Motor neuron (in vitro differentiated cells): ENCODE measurements at regions not wholly inside any gene's neighbourhood (a gene's known extent, or its start where the extent isn't known, plus 50 kb on each side); places are given as distances from the start of the nearest gene placed in this dataset.

Experiments
- ATAC-seq, 8 experiments: fragments of 200-7000 bp; cut with Tn5 transposase; replicated peaks in 6 of 8; 2 replicates each; pipeline ENCODE4 v1.8.0; 2021; ENCODE audit warnings: mild to moderate bottlenecking in 8 of 8, moderate library complexity in 8 of 8
- H3K27ac ChIP-seq, 2 donors: fragments of 250-450 bp; sonication (Bioruptor Pico); 2 replicates each; pipeline ENCODE4 v1.9.0; 2021; ENCODE audit warnings: antibody characterized with exemption in 2 of 2, mild to moderate bottlenecking in 2 of 2, moderate library complexity in 1 of 2
- H3K4me1 ChIP-seq, 2 donors: fragments of 250-450 bp; sonication (Bioruptor Pico); replicated peaks in 1 of 2; 2 replicates each; pipeline ENCODE4 v1.6.1; 2021; ENCODE audit warnings: antibody characterized with exemption in 2 of 2, mild to moderate bottlenecking in 2 of 2, moderate library complexity in 1 of 2
- H3K4me3 ChIP-seq, 5 donors: fragments of 250-450 bp; sonication (Bioruptor Pico); 2 replicates each; pipeline ENCODE4 v1.9.0; 2021; ENCODE audit warnings: antibody characterized with exemption in 5 of 5, mild to moderate bottlenecking in 5 of 5, moderate library complexity in 4 of 5
- WGBS, 10 experiments: fragments of 450-650 bp; shearing (Covaris generic); methylation state at CpG; one replicate each; pipeline ENCODE4 v1.0.0; 2022; 5-methylcytosine and 5-hydroxymethylcytosine counted together
- in situ Hi-C, 9 experiments: fragments of 400-800 bp; cut with MboI; loops; one replicate each; pipeline ENCODE4 v1.15.0; 2021; ENCODE audit warnings: low sequenced_read_pairs in 9 of 9, low pct_unique_long_range_greater_than_20kb in 2 of 9; ENCODE audit not compliant: unreplicated experiment in 9 of 9

- Histone ChIP-seq H3K27ac (no peak overlapping the region), H3K4me1 (peaks cover 20 to 26% of the 10 kb centered on the region in 2 donors), H3K4me3 (no peak overlapping the region)
- in situ Hi-C loops, result no loop called here
- WGBS, 10 experiments, result 40 to 83% (median 45%) methylated on average over 1 to 2 of the region's 5 CpGs; no CpG with 5 or more reads in 7 of the 10 experiments
- ATAC-seq, result no peak
These were observed 77.0 kb downstream of the C5orf15 start for GRCh38 chr5:133891390-133891789.

GRCh38 chr5:133890776-133891280 lies 77.6 kb downstream of the C5orf15 start:
- H3K4me1 ChIP-seq, result peaks cover 20 to 29% of the 10 kb centered on the region in 2 donors
- in situ Hi-C loops, result no loop called here
- H3K27ac ChIP-seq, result no peak overlapping the region
- no peak overlapping the region for H3K4me3 ChIP-seq
- ATAC-seq, result no peak
- WGBS, 10 experiments, result 40 to 100% (median 80%) methylated on average over 1 of the region's 1 CpG; no CpG with 5 or more reads in 3 of the 10 experiments

GRCh38 chr5:133890314-133890713 lies 78.1 kb downstream of the C5orf15 start:
- 25 to 100% (median 75%) methylated on average over 1 to 2 of the region's 2 CpGs; no CpG with 5 or more reads in 3 of the 10 experiments for WGBS, 10 experiments
- peak in 1 of 8 experiments; percentile 31 for ATAC-seq

DNA sequence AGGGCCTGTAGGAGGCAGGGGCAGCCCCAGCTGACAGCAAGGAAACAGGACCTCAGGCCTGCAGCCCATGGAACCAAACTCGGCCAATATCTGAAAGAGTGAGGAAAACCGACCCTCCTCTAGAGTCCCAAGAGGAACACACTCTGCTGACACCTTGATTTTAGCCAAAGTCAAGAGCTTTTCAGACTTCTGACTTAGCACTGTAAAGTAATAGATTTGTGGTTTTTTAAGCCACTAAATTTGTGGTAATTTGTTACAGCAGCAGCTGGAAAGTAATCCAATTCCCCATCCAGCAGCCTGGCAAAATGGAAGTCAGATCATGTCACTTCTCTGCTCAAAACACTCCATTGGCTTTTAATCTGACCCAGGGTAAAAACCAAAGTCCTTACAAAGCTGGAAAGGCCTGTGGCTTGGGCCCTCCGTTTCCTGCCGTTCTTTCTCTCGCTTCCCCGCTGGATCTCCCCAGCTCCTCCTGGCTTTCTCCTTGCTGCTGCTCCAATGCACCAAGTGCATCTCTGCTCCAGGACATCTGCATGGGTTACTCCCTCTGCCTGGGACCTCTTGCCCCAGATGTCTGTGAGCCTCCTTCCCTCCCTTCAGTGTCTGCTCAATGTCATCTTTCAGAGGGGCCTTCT lies 79.0 kb downstream of the C5orf15 start:
- 27 to 100% (median 87%) methylated on average over 1 to 6 of the region's 6 CpGs; no CpG with 5 or more reads in 3 of the 10 experiments for WGBS, 10 experiments
- Histone ChIP-seq H3K4me3 (no peak overlapping the region), H3K4me1 (peaks cover 30 to 40% of the 10 kb centered on the region in 2 donors), H3K27ac (no peak overlapping the region)
- in situ Hi-C loops, result no loop called here
- no peak for ATAC-seq

More at GRCh38 chr5:133890314-133890713, 78.1 kb downstream of the C5orf15 start:
- H3K4me3 ChIP-seq, result no peak overlapping the region
- H3K4me1 ChIP-seq, result peaks cover 24 to 34% of the 10 kb centered on the region in 2 donors
- H3K27ac ChIP-seq, result no peak overlapping the region
- in situ Hi-C loops, result no loop called here

- Histone ChIP-seq H3K4me1 (peaks cover 33 to 40% of the 10 kb centered on the region in 2 donors), H3K27ac (no peak overlapping the region), H3K4me3 (no peak overlapping the region)
- in situ Hi-C loops, result no loop called here
- no peak for ATAC-seq
- 49 to 100% (median 80%) methylated on average over 1 to 3 of the region's 3 CpGs; no CpG with 5 or more reads in 3 of the 10 experiments for WGBS, 10 experiments
These were observed 79.8 kb downstream of the C5orf15 start for GRCh38 chr5:133888625-133888991.

GRCh38 chr5:133885566-133885965 lies 82.9 kb downstream of the C5orf15 start:
- in situ Hi-C loops, result no loop called here
- WGBS, 10 experiments, result 94 to 95% methylated on average over 4 to 5 of the region's 6 CpGs; no CpG with 5 or more reads in 8 of the 10 experiments
- Histone ChIP-seq H3K4me3 (no peak overlapping the region), H3K4me1 (peaks cover 62 to 64% of the 10 kb centered on the region in 2 donors), H3K27ac (peak overlapping the region in 1 of 2 donors; percentile 54)
- ATAC-seq, result no peak

- in situ Hi-C loops, result no loop called here
- peak in 6 of 8 experiments; percentile 16 to 81 (median 55) for ATAC-seq
- no peak overlapping the region for H3K4me3 ChIP-seq
- peak overlapping the region; percentile 14 to 54 for H3K27ac ChIP-seq
- WGBS, 10 experiments, result 0 to 83% (median 42%) methylated on average over 1 to 7 of the region's 8 CpGs; no CpG with 5 or more reads in 2 of the 10 experiments
- H3K4me1 ChIP-seq, result peaks cover 65% of the 10 kb centered on the region in 2 donors
These were observed 83.7 kb downstream of the C5orf15 start for GRCh38 chr5:133884569-133885311.

GRCh38 chr5:133883916-133884315 lies 84.5 kb downstream of the C5orf15 start:
- H3K27ac ChIP-seq, result peak overlapping the region in 1 of 2 donors; percentile 12
- no peak for ATAC-seq
- no peak overlapping the region for H3K4me3 ChIP-seq
- 46 to 93% (median 84%) methylated on average over 1 to 3 of the region's 5 CpGs; no CpG with 5 or more reads in 4 of the 10 experiments for WGBS, 10 experiments
- in situ Hi-C loops, result no loop called here
- peaks cover 65% of the 10 kb centered on the region in 2 donors for H3K4me1 ChIP-seq

- 22 to 82% (median 45%) methylated on average over 1 to 10 of the region's 10 CpGs; no CpG with 5 or more reads in 1 of the 10 experiments for WGBS, 10 experiments
- in situ Hi-C loops, result no loop called here
- Histone ChIP-seq H3K4me1 (peaks cover 57% of the 10 kb centered on the region in 2 donors), H3K27ac (no peak overlapping the region), H3K4me3 (no peak overlapping the region)
- ATAC-seq, result peak in 6 of 8 experiments; percentile 1 to 65 (median 24)
These were observed 85.6 kb downstream of the C5orf15 start for GRCh38 chr5:133882846-133883245.

DNA sequence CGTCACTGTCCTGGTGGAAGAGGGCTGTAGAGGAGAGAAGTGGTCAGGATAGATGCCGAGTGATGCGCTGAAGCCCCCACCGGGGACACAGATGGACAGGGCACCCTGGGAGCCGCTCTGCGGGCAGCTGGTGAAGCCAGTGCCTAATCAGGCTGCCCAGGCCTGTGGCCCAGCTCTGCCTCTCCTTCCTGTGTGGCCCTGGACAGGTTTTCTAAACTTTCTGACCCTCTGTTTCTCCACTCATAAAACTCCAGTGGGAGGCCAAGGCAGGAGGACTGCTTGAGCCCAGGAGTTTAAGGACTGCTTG lies 86.1 kb downstream of the C5orf15 start:
- Histone ChIP-seq H3K27ac (no peak overlapping the region), H3K4me3 (no peak overlapping the region), H3K4me1 (peaks cover 53 to 54% of the 10 kb centered on the region in 2 donors)
- WGBS, 10 experiments, result 60 to 100% (median 97%) methylated on average over 1 to 5 of the region's 6 CpGs; no CpG with 5 or more reads in 3 of the 10 experiments
- ATAC-seq, result no peak
- in situ Hi-C loops, result no loop called here

DNA sequence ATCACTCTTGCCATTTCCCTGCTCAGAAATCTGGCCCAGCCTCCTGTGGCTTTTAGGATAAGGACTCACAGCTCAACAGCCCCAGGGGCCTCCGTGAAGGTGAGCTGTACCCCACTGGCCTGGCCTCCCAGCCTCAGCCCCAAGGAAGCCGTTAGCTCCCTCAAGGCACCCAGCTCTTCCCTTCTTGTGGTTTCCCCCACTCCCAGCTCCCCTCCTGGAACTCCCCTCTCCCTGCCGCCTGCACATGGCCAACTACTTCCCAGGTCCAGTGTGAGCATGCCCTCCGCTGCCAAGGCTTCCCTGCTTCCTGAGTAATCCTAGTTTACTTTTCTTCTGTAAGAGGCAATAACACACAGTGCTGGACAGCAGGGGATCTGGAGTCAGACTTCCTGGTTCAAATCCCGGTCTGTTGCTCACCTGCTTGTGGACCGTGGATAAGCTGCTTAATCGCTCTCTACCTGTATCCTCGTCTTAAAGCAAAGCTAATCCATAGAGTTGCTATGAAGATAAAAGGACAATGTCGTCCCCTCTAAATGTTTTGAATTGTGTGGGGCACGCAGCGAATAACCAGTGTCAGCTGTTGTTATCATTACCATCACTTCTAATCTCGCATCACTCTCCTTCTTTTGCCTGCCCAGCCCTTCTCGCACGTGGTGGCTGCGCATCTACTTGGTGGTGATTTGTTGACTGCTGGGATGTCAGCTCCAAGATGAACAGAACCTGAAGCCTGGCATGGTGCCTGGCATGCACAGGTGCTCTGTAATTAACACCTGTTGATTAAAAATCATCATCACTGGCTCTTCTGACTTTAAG lies 86.6 kb downstream of the C5orf15 start:
- in situ Hi-C loops, result no loop called here
- ATAC-seq, result peak in 2 of 8 experiments; percentile 4 to 8
- WGBS, 10 experiments, result 25 to 96% (median 77%) methylated on average over 2 to 15 of the region's 15 CpGs; no CpG with 5 or more reads in 1 of the 10 experiments

DNA sequence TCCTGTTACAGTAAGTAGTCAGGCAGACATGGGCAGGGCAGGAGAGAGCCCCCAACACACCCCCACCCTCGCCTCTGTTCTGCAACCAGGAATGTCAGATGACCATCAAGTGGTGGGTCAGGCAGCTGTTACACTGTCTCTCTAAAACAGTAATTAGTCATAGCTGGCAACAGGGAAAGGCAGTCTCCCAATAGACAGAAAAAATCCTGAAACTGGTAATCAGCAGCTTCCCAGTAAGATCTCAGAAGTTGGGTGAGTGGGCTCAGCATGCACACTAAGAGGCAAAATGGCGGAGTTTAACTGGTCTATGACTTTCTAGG lies 90.2 kb downstream of the C5orf15 start:
- H3K27ac ChIP-seq, result no peak overlapping the region
- in situ Hi-C loops, result no loop called here
- no peak overlapping the region for H3K4me3 ChIP-seq
- H3K4me1 ChIP-seq, result peaks cover 25 to 28% of the 10 kb centered on the region in 2 donors
- ATAC-seq, result peak in 1 of 8 experiments; percentile 14
- 20 to 88% (median 74%) methylated on average over 1 to 2 of the region's 2 CpGs; no CpG with 5 or more reads in 4 of the 10 experiments for WGBS, 10 experiments

More for the DNA sequence above, 86.6 kb downstream of the C5orf15 start:
- peak overlapping the region in 1 of 2 donors; percentile 57 for H3K27ac ChIP-seq
- peaks cover 53 to 54% of the 10 kb centered on the region in 2 donors for H3K4me1 ChIP-seq
- no peak overlapping the region for H3K4me3 ChIP-seq
